H1 (cell line): ENCODE measurements at regions not wholly inside any gene's neighbourhood (a gene's known extent, or its start where the extent isn't known, plus 50 kb on each side); places are given as distances from the start of the nearest gene placed in this dataset.

Experiments used
- CTCF ChIA-PET: fragments of 300-600 bp; sonication (Branson Sonifier 250); formaldehyde crosslinking; loops from one replicate; lab custom pipeline; 2021; ENCODE audit not compliant: partially characterized antibody; lab: Charles Lee
- POLR2A ChIA-PET: fragments of 300-600 bp; sonication (Branson Sonifier 250); formaldehyde crosslinking; loops from one replicate; lab custom pipeline; 2021; ENCODE audit warnings: inconsistent platforms; ENCODE audit not compliant: partially characterized antibody; lab: Charles Lee
- DNase-seq, 2 experiments: peaks; one replicate each; pipeline versions ENCODE4 v3.0.0 to v3.0.0-alpha.2; 2010 to 2022; ENCODE audit warnings: low spot score in 2 of 2, low read depth in 1 of 2, mixed read lengths in 1 of 2
- FAIRE-seq: peaks from 2 replicates; lab custom pipeline; 2011; peaks lifted over from hg19 to GRCh38; lab: Jason Lieb, UNC
- H2AFZ ChIP-seq: 2 replicates; pipeline ENCODE4 v1.8.1; 2012; ENCODE audit warnings: low read length, inconsistent platforms
- H2AK5ac ChIP-seq: 2 replicates; pipeline ENCODE4 v1.6.1; 2013; ENCODE audit warnings: low read depth, low read length
- H2BK120ac ChIP-seq: replicated peaks from 2 replicates; pipeline ENCODE3; 2013; ENCODE audit warnings: low read depth, low read length, inconsistent platforms
- H2BK12ac ChIP-seq: 2 replicates; pipeline ENCODE4 v1.6.1; 2013; ENCODE audit warnings: low read depth, low read length
- H2BK15ac ChIP-seq: 2 replicates; pipeline ENCODE4 v1.6.1; 2013; ENCODE audit warnings: low read length
- H2BK20ac ChIP-seq: 2 replicates; pipeline ENCODE4 v1.6.1; 2013; ENCODE audit warnings: low read length
- H2BK5ac ChIP-seq: 2 replicates; pipeline ENCODE4 v1.6.1; 2013; ENCODE audit warnings: low read depth, low read length
- H3K14ac ChIP-seq: 2 replicates; pipeline ENCODE4 v1.6.1; 2013; ENCODE audit warnings: inconsistent platforms; ENCODE audit not compliant: insufficient read length
- H3K18ac ChIP-seq: 2 replicates; pipeline ENCODE4 v1.6.1; 2013; ENCODE audit warnings: low read length; ENCODE audit errors: extremely low read depth
- H3K23ac ChIP-seq: 2 replicates; pipeline ENCODE4 v1.6.1; 2013; ENCODE audit warnings: inconsistent platforms; ENCODE audit not compliant: insufficient read length
- H3K23me2 ChIP-seq: 2 replicates; pipeline ENCODE4 v1.6.1; 2013; ENCODE audit warnings: low read depth, low read length
- H3K27ac ChIP-seq: 2 replicates; pipeline ENCODE4 v1.6.1; 2011; ENCODE audit warnings: low read depth, low read length, inconsistent platforms
- H3K27me3 ChIP-seq, 4 experiments: replicated peaks in 1 of 4; 1 replicate in 1 of 4; 2 replicates in 3 of 4; pipeline versions ENCODE4 v1.6.1 to v1.8.1; 2011 to 2013; ENCODE audit warnings: low read length in 3 of 4, mild to moderate bottlenecking in 3 of 4, inconsistent platforms in 2 of 4, mixed read lengths in 2 of 4, moderate library complexity in 1 of 4; ENCODE audit not compliant: control insufficient read depth in 3 of 4, insufficient read depth in 3 of 4; ENCODE audit errors: extremely low read depth in 1 of 4
- H3K36me3 ChIP-seq, 4 experiments: 2 replicates each; pipeline versions ENCODE4 v1.6.1 to v1.8.1; 2011 to 2013; ENCODE audit warnings: mild to moderate bottlenecking in 4 of 4, low read length in 3 of 4, moderate library complexity in 2 of 4, control low read depth in 1 of 4, inconsistent platforms in 1 of 4; ENCODE audit not compliant: insufficient read depth in 4 of 4, control insufficient read depth in 2 of 4
- H3K4ac ChIP-seq: replicated peaks from 2 replicates; pipeline ENCODE3; 2013; ENCODE audit warnings: low read length, low read depth, mixed read lengths, inconsistent platforms; ENCODE audit not compliant: insufficient read length
- H3K4me1 ChIP-seq, 4 experiments: replicated peaks in 1 of 4; 1 replicate in 1 of 4; 2 replicates in 3 of 4; pipeline versions ENCODE4 v1.6.1 to v1.8.1; 2011 to 2013; ENCODE audit warnings: low read length in 3 of 4, inconsistent platforms in 2 of 4, mixed read lengths in 1 of 4; ENCODE audit not compliant: insufficient read depth in 4 of 4, control insufficient read depth in 3 of 4
- H3K4me2 ChIP-seq, 2 experiments: 2 replicates each; pipeline versions ENCODE4 v1.6.1 to v1.8.1; 2011 to 2013; ENCODE audit warnings: low read depth in 2 of 2, low read length in 2 of 2, control low read depth in 1 of 2, inconsistent platforms in 1 of 2, mild to moderate bottlenecking in 1 of 2; ENCODE audit not compliant: insufficient read depth in 1 of 2
- H3K4me3 ChIP-seq, 4 experiments: fragments of 200-600, 300-600 bp in 1 of 4; sonication (generic), shearing (Covaris generic), sonication (Bioruptor Twin) in 1 of 4; 2 replicates each; pipeline versions ENCODE4 v1.5.1 to v1.8.1; 2011 to 2016; ENCODE audit warnings: low read length in 4 of 4, low read depth in 3 of 4, control low read depth in 2 of 4, inconsistent platforms in 2 of 4, mild to moderate bottlenecking in 2 of 4, mixed read lengths in 1 of 4, moderate library complexity in 1 of 4; ENCODE audit not compliant: insufficient read depth in 2 of 4; ENCODE audit errors: extremely low read depth in 1 of 4
- H3K56ac ChIP-seq: replicated peaks from 2 replicates; pipeline ENCODE3; 2013; ENCODE audit warnings: low read depth, mild to moderate bottlenecking, mixed read lengths, low read length, inconsistent platforms; ENCODE audit not compliant: insufficient read length
- H3K79me1 ChIP-seq: 2 replicates; pipeline ENCODE4 v1.6.1; 2013; ENCODE audit warnings: low read depth, low read length, control low read depth
- H3K79me2 ChIP-seq, 2 experiments: 2 replicates each; pipeline versions ENCODE4 v1.6.1 to v1.8.1; 2012 to 2013; ENCODE audit warnings: low read length in 2 of 2, mild to moderate bottlenecking in 2 of 2, inconsistent platforms in 1 of 2; ENCODE audit not compliant: insufficient read depth in 2 of 2, control insufficient read depth in 1 of 2
- H3K9ac ChIP-seq, 4 experiments: replicated peaks in 1 of 4; 1 replicate in 1 of 4; 2 replicates in 3 of 4; pipeline versions ENCODE4 v1.6.1 to v1.8.1; 2011 to 2013; ENCODE audit warnings: low read depth in 3 of 4, low read length in 3 of 4, control low read depth in 2 of 4, mild to moderate bottlenecking in 2 of 4, moderate library complexity in 2 of 4, inconsistent platforms in 1 of 4; ENCODE audit errors: extremely low read depth in 1 of 4
- H3K9me3 ChIP-seq, 2 experiments: 2 replicates each; pipeline versions ENCODE4 v1.6.1 to v1.8.1; 2012 to 2013; ENCODE audit warnings: mild to moderate bottlenecking in 2 of 2, moderate library complexity in 2 of 2, control low read depth in 1 of 2, inconsistent platforms in 1 of 2, low read depth in 1 of 2, low read length in 1 of 2, mixed read lengths in 1 of 2; ENCODE audit not compliant: insufficient read depth in 2 of 2
- H4K20me1 ChIP-seq, 2 experiments: replicated peaks in 1 of 2; 2 replicates each; pipeline versions ENCODE3 to v1.8.1; 2011 to 2013; ENCODE audit warnings: inconsistent platforms in 2 of 2, low read length in 2 of 2, mild to moderate bottlenecking in 1 of 2; ENCODE audit not compliant: insufficient read depth in 2 of 2, control insufficient read depth in 1 of 2
- H4K5ac ChIP-seq: 2 replicates; pipeline ENCODE4 v1.6.1; 2013; ENCODE audit warnings: low read length, low read depth, mixed read lengths, inconsistent platforms; ENCODE audit not compliant: insufficient read length
- H4K8ac ChIP-seq: 2 replicates; pipeline ENCODE4 v1.8.0; 2013; ENCODE audit warnings: mild to moderate bottlenecking, moderate library complexity, low read length, inconsistent platforms; ENCODE audit not compliant: insufficient read depth; ENCODE audit errors: extremely low read depth
- H4K91ac ChIP-seq: replicated peaks from 2 replicates; pipeline ENCODE3; 2013; ENCODE audit warnings: low read length, mixed read lengths, inconsistent platforms; ENCODE audit not compliant: insufficient read length
- ATF2 ChIP-seq: IDR thresholded peaks from 2 replicates; pipeline ENCODE4 v1.6.1; 2012; ENCODE audit warnings: low read length, inconsistent platforms
- BCL11A ChIP-seq, 2 experiments: IDR thresholded peaks; one replicate each; pipeline ENCODE4 v1.6.1; 2011; ENCODE audit warnings: low read depth in 2 of 2, low read length in 2 of 2, mild to moderate bottlenecking in 2 of 2
- CBX8 ChIP-seq: fragments of 300-800, 300-1000 bp; sonication (generic); IDR thresholded peaks from 2 replicates; pipeline ENCODE4 v1.7.1; 2016; ENCODE audit warnings: low read depth, low read length, borderline replicate concordance
- CHD2 ChIP-seq: IDR thresholded peaks from 2 replicates; pipeline ENCODE4 v1.6.1; 2012; ENCODE audit warnings: low read length, improper control_type of control experiment
- EP300 ChIP-seq, 2 experiments: IDR thresholded peaks; 1 replicate in 1 of 2; 2 replicates in 1 of 2; pipeline ENCODE4 v1.6.1; 2011 to 2012; ENCODE audit warnings: low read depth in 2 of 2, low read length in 2 of 2, mild to moderate bottlenecking in 2 of 2, borderline replicate concordance in 1 of 2, inconsistent platforms in 1 of 2, moderate library complexity in 1 of 2
- GTF2F1 ChIP-seq: IDR thresholded peaks from 2 replicates; pipeline ENCODE4 v1.6.1; 2012; ENCODE audit warnings: low read depth, low read length, improper control_type of control experiment, borderline replicate concordance
- HDAC2 ChIP-seq, 2 experiments: fragments of 300-600 bp in 1 of 2; sonication (generic) in 1 of 2; IDR thresholded peaks; 2 replicates each; pipeline ENCODE4 v1.6.1; 2011 to 2012; ENCODE audit warnings: low read depth in 2 of 2, low read length in 2 of 2, mild to moderate bottlenecking in 2 of 2, moderate library complexity in 2 of 2, borderline replicate concordance in 1 of 2, inconsistent platforms in 1 of 2
- JUND ChIP-seq: IDR thresholded peaks from 2 replicates; pipeline ENCODE4 v1.6.1; 2011; ENCODE audit warnings: mild to moderate bottlenecking, improper control_type of control experiment, low read length
- NANOG ChIP-seq: IDR thresholded peaks from 2 replicates; pipeline ENCODE4 v1.6.1; 2011; ENCODE audit warnings: low read length, low read depth, mild to moderate bottlenecking, inconsistent platforms; ENCODE audit not compliant: insufficient read depth, poor library complexity, severe bottlenecking
- NRF1 ChIP-seq: IDR thresholded peaks from 2 replicates; pipeline ENCODE4 v1.6.1; 2011; ENCODE audit warnings: mild to moderate bottlenecking, low read depth, low read length, improper control_type of control experiment
- POU5F1 ChIP-seq: IDR thresholded peaks from 2 replicates; pipeline ENCODE4 v1.6.1; 2011; ENCODE audit warnings: low read depth, mild to moderate bottlenecking, low read length, moderate library complexity
- SIX5 ChIP-seq: IDR thresholded peaks from 2 replicates; pipeline ENCODE4 v1.6.1; 2011; ENCODE audit warnings: mild to moderate bottlenecking, low read depth, low read length
- SP4 ChIP-seq: IDR thresholded peaks from 2 replicates; pipeline ENCODE4 v1.6.1; 2012; ENCODE audit warnings: low read length, inconsistent platforms
- SRF ChIP-seq: IDR thresholded peaks from 2 replicates; pipeline ENCODE4 v1.6.1; 2011; ENCODE audit warnings: mild to moderate bottlenecking, low read depth, low read length, moderate library complexity
- WGBS, 2 experiments: shearing (Covaris generic) in 1 of 2; methylation state at CpG; one replicate each; pipeline versions ENCODE4 v1.1.6 to v1.1.7; 2013 to 2015; ENCODE audit warnings: low lambda C conversion rate in 2 of 2, mixed read lengths in 2 of 2, inconsistent platforms in 1 of 2, low coverage in 1 of 2, missing lambda C conversion rate in 1 of 2; ENCODE audit not compliant: insufficient replicate concordance in 2 of 2, insufficient coverage in 1 of 2, insufficient read length in 1 of 2; ENCODE audit errors: extremely low coverage in 1 of 2, missing lambda C conversion rate in 1 of 2; 5-methylcytosine and 5-hydroxymethylcytosine counted together

- POLR2A ChIA-PET, result no interaction called here
Measured at GRCh38 chr6:163702736-163703135, 288.2 kb downstream of the QKI start.

More at GRCh38 chr6:163702736-163703135, 288.2 kb downstream of the QKI start:
- Histone ChIP-seq H3K27ac (no peak overlapping the region), H3K9ac (no peak overlapping the region), H2AK5ac (no peak overlapping the region), H3K4me3 (no peak overlapping the region), H3K36me3 (no peaks in the 10 kb centered on the region), H4K91ac (no peak overlapping the region), H4K5ac (no peak overlapping the region), H3K4me1 (no peaks in the 10 kb centered on the region), H3K79me2 (no peaks in the 10 kb centered on the region), H2AFZ (no peak overlapping the region), H3K23me2 (no peaks in the 10 kb centered on the region), H3K79me1 (no peaks in the 10 kb centered on the region), H3K14ac (no peak overlapping the region), H3K4ac (no peak overlapping the region), H2BK20ac (no peak overlapping the region), H2BK5ac (no peak overlapping the region), H3K4me2 (no peak overlapping the region), H3K27me3 (no peaks in the 10 kb centered on the region), H3K56ac (no peak overlapping the region), H4K20me1 (no peaks in the 10 kb centered on the region), H4K8ac (no peak overlapping the region), H2BK15ac (no peak overlapping the region), H3K23ac (no peak overlapping the region), H2BK12ac (no peak overlapping the region), H3K9me3 (no peaks in the 10 kb centered on the region), H3K18ac (no peak overlapping the region), H2BK120ac (no peak overlapping the region)
- CTCF ChIA-PET, result interaction anchor here (0.7 kb wide), 1 partner anchor 18 kb away, joined by 3 read pairs; no protein-coding TSS in a partner anchor
- WGBS, 2 experiments, result 93 to 100% methylated on average over 2 to 3 of the region's 3 CpGs
- FAIRE-seq, result no peak
- TF ChIP-seq SRF (no peak), HDAC2 (IDR thresholded peaks at IDR 0.05; ENCODE audit: borderline replicate concordance in 1 of 2, low read depth in 2 of 2, low read length in 2 of 2) (no peak), SIX5 (no peak), NRF1 (no peak), SP4 (no peak), POU5F1 (no peak), GTF2F1 (no peak), ATF2 (no peak), BCL11A (IDR thresholded peaks at IDR 0.05; ENCODE audit: low read depth in 2 of 2, low read length in 2 of 2) (no peak), CBX8 (no peak), JUND (no peak), NANOG (no peak), EP300 (IDR thresholded peaks at IDR 0.05; ENCODE audit: borderline replicate concordance in 1 of 2, low read depth in 2 of 2, low read length in 2 of 2) (no peak), CHD2 (no peak)
- DNase-seq, result no peak
